Activated CD8-positive, alpha-beta memory T cell treated with anti-CD3 and anti-CD28 coated beads, Interleukin-2, amount 50 U/mL, for 48 hours (primary cell): ENCODE measurements at regions not wholly inside any gene's neighbourhood (a gene's known extent, or its start where the extent isn't known, plus 50 kb on each side); places are given as distances from the start of the nearest gene placed in this dataset.
"Not testable (repeated sequence)": the region's sequence is repeated elsewhere in the genome, so short reads cannot be mapped to it uniquely, and the experiment has no call there.

ENCODE experiments used
- DNase-seq: peaks from one replicate; pipeline ENCODE4 v3.0.0-alpha.2; 2020

GRCh38 chr6:1197309-1197708 lies 114.6 kb upstream of the FOXQ1 start:
- no peak for DNase-seq

GRCh38 chr6:1191141-1191630 lies 120.7 kb upstream of the FOXQ1 start:
- no peak for DNase-seq

- DNase-seq, result no peak
Measured at GRCh38 chr6:1190366-1190765, 121.5 kb upstream of the FOXQ1 start.

- DNase-seq, result no peak
Measured at GRCh38 chr6:1188199-1188598, 123.7 kb upstream of the FOXQ1 start.

GRCh38 chr6:1187293-1188131 lies 124.4 kb upstream of the FOXQ1 start:
- DNase-seq, result no peak

GRCh38 chr6:1184318-1184717 lies 127.6 kb upstream of the FOXQ1 start:
- DNase-seq, result no peak

- no peak for DNase-seq
Measured at GRCh38 chr6:1182722-1183521, 129.0 kb upstream of the FOXQ1 start.

- DNase-seq, result no peak
Measured at GRCh38 chr6:1181939-1182605, 129.8 kb upstream of the FOXQ1 start.

GRCh38 chr6:1179571-1180459 lies 132.1 kb upstream of the FOXQ1 start:
- no peak for DNase-seq

GRCh38 chr6:1178590-1178989 lies 133.3 kb upstream of the FOXQ1 start:
- DNase-seq, result no peak

- no peak for DNase-seq
Measured at GRCh38 chr6:1176567-1176966, 135.3 kb upstream of the FOXQ1 start.

GRCh38 chr6:1175877-1176276 lies 136.0 kb upstream of the FOXQ1 start:
- DNase-seq, result no peak

GRCh38 chr6:1170794-1171193 lies 141.1 kb upstream of the FOXQ1 start:
- no peak for DNase-seq

GRCh38 chr6:1164600-1164999 lies 147.3 kb upstream of the FOXQ1 start:
- DNase-seq, result no peak

GRCh38 chr6:1163501-1163900 lies 148.4 kb upstream of the FOXQ1 start:
- no peak for DNase-seq

GRCh38 chr6:1162367-1163275 lies 149.3 kb upstream of the FOXQ1 start:
- DNase-seq, result no peak

GRCh38 chr6:1156411-1156810 lies 155.5 kb upstream of the FOXQ1 start:
- not testable (repeated sequence) for DNase-seq

GRCh38 chr6:1153696-1154245 lies 158.1 kb upstream of the FOXQ1 start:
- DNase-seq, result no peak

GRCh38 chr6:1146500-1146899 lies 165.4 kb upstream of the FOXQ1 start:
- no peak for DNase-seq

GRCh38 chr6:1145768-1146218 lies 166.1 kb upstream of the FOXQ1 start:
- no peak for DNase-seq
